ENCODE measurements at regions not wholly inside any gene's neighbourhood (a gene's known extent, or its start where the extent isn't known, plus 50 kb on each side); places are given as distances from the start of the nearest gene placed in this dataset.

DNA sequence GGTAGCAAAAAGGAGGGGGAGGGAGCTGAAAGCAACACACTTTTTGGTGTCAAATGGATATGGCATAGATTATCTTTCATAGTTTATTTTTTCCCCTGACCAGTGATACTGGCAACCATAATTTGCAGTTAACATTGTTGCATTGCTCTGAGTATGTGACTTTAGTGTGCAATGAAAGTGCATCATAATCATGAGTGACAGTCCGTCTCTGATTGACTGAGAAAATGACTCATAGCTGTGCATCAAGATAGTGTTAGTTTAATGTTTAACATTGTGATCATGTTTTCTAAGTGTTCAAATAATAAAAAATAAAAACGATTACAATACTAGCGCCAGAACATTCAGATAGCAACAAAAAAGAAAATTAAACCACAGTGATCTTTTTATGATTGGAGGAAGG, 952.4 kb upstream of the TENM4 start:
- Mint-ChIP-seq H3K4me3 (no peak overlapping the region), H3K27me3 (ENCODE audit: low read depth) (no peaks in the 10 kb centered on the region), H3K36me3 (ENCODE audit: insufficient read depth in 1 of 3, low read depth in 3 of 3) (no peaks in the 10 kb centered on the region), H3K27ac (no peak overlapping the region), H3K9me3 (no peaks in the 10 kb centered on the region), H3K4me1 (peaks cover 17 to 18% of the 10 kb centered on the region in 2 experiments)
- TF ChIP-seq, protein P1, sequence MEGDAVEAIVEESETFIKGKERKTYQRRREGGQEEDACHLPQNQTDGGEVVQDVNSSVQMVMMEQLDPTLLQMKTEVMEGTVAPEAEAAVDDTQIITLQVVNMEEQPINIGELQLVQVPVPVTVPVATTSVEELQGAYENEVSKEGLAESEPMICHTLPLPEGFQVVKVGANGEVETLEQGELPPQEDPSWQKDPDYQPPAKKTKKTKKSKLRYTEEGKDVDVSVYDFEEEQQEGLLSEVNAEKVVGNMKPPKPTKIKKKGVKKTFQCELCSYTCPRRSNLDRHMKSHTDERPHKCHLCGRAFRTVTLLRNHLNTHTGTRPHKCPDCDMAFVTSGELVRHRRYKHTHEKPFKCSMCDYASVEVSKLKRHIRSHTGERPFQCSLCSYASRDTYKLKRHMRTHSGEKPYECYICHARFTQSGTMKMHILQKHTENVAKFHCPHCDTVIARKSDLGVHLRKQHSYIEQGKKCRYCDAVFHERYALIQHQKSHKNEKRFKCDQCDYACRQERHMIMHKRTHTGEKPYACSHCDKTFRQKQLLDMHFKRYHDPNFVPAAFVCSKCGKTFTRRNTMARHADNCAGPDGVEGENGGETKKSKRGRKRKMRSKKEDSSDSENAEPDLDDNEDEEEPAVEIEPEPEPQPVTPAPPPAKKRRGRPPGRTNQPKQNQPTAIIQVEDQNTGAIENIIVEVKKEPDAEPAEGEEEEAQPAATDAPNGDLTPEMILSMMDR (conservative IDR thresholded peaks at IDR 0.05), result no peak
- no peak for DNase-seq
- no CpG with 5 or more reads among the region's 3 CpGs for WGBS (ENCODE audit: extremely low coverage, insufficient read length, low lambda C conversion rate)
- no peak overlapping the region for H4K8ac ChIP-seq (replicated peaks; ENCODE audit: insufficient read length, low read depth, low read length)
- H3K4me1 ChIP-seq (ENCODE audit: insufficient read depth, low read length), result no peaks in the 10 kb centered on the region
- H3K27me3 ChIP-seq (ENCODE audit: insufficient read depth, low read length), result no peaks in the 10 kb centered on the region
- H3K18ac ChIP-seq (ENCODE audit: insufficient read length, low read depth, low read length), result no peak overlapping the region
- no peak overlapping the region for H3K14ac ChIP-seq (ENCODE audit: insufficient read depth, low read length)
- no peak overlapping the region for H4K5ac ChIP-seq (ENCODE audit: insufficient read length, low read depth, low read length)
- H3K56ac ChIP-seq (ENCODE audit: insufficient read length, low read depth, low read length), result no peak overlapping the region
- no peaks in the 10 kb centered on the region for H3K79me1 ChIP-seq (ENCODE audit: insufficient read depth, low read depth, low read length, poor library complexity, severe bottlenecking)
- no peak overlapping the region for H2BK5ac ChIP-seq (ENCODE audit: insufficient read length, low read length)
- H4K20me1 ChIP-seq (ENCODE audit: control insufficient read depth, insufficient read depth, insufficient read length), result no peaks in the 10 kb centered on the region
- H2BK12ac ChIP-seq (ENCODE audit: insufficient read length, low read depth, low read length), result no peak overlapping the region
- H3K4me2 ChIP-seq (ENCODE audit: insufficient read depth, insufficient read length, low read length), result no peak overlapping the region
- no peak overlapping the region for H2BK20ac ChIP-seq (ENCODE audit: low read depth, low read length, poor library complexity, severe bottlenecking)
- H2BK15ac ChIP-seq (ENCODE audit: low read depth, low read length), result no peak overlapping the region
- no peak overlapping the region for H2AK5ac ChIP-seq (ENCODE audit: insufficient read length, low read length)
- H3K79me2 ChIP-seq (ENCODE audit: insufficient read depth, low read length), result no peaks in the 10 kb centered on the region
- no peak overlapping the region for H3T11ph ChIP-seq (ENCODE audit: low read length)
- H3K23ac ChIP-seq (ENCODE audit: insufficient read length, low read depth, low read length), result no peak overlapping the region
- H3K4ac ChIP-seq (ENCODE audit: low read depth, low read length), result no peak overlapping the region
- no peak overlapping the region for H3K27ac ChIP-seq (ENCODE audit: insufficient read length, low read depth, low read length)
- no peak overlapping the region for H4K91ac ChIP-seq (ENCODE audit: insufficient read length, low read depth, low read length)
- H2BK120ac ChIP-seq (ENCODE audit: low read depth, low read length, poor library complexity, severe bottlenecking), result no peak overlapping the region
- H3K9me3 ChIP-seq (ENCODE audit: control insufficient read depth, low read depth, low read length), result no peaks in the 10 kb centered on the region
- H2AFZ ChIP-seq (ENCODE audit: low read length), result no peak overlapping the region
- H3K9ac ChIP-seq (ENCODE audit: extremely low read depth, insufficient read length, low read length), result no peak overlapping the region
- no peaks in the 10 kb centered on the region for H3K23me2 ChIP-seq (ENCODE audit: insufficient read length, low read depth, low read length, poor library complexity, severe bottlenecking)

Data from H9 (cell line).